ENCODE measurements at regions not wholly inside any gene's neighbourhood (a gene's known extent, or its start where the extent isn't known, plus 50 kb on each side); places are given as distances from the start of the nearest gene placed in this dataset.

DNA sequence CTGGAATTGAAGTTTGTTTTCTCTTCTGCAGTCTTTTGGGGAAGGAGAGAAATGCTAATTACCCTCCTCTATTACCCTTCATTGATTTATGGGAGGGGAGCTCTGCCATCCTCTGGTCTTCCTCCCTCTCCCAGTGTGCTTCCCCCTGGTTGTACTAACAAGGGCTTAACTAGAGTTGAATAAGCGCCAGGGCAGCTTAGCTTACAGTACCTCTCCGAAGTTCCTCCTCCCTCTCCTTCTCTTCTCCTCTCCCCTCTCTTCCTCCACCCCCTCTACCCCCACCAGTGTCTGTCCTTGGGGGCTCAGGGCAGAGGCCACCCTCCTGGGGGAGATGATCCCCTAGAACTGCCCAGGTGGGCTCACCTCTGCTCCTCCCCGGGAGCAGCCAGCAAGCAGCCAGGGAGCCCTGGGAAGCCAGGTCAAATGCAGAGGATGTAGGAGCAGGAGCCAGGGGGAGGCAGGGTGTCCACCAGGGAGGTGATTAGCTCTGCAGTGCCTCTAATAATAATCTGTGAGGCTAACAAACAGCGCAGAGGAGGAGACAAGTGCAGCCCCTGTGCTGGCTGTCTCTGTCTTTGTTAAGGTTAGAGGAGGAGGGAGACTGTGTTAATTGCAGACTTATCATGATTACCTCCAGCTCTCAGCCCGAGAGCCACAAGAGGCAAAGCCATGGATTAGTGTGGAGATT lies 191.6 kb upstream of the CADM1 start:
- Histone ChIP-seq H3K27me3 (no peaks in the 10 kb centered on the region), H3K27ac (no peak overlapping the region), H3K36me3 (no peaks in the 10 kb centered on the region), H3K4me3 (no peak overlapping the region), H3K9me3 (no peaks in the 10 kb centered on the region), H3K4me1 (peaks cover 0 to 34% (median 12%) of the 10 kb centered on the region in 4 donors)
- DNase-seq (ENCODE audit: low spot score in 2 of 2), result no peak
- WGBS, 2 donors, result 69 to 73% methylated on average over 5 of the region's 5 CpGs
- TF ChIP-seq EP300 (IDR thresholded peaks at IDR 0.05) (no peak), POLR2A (IDR thresholded peaks at IDR 0.05) (no peak)
- TF ChIP-seq, protein P1, sequence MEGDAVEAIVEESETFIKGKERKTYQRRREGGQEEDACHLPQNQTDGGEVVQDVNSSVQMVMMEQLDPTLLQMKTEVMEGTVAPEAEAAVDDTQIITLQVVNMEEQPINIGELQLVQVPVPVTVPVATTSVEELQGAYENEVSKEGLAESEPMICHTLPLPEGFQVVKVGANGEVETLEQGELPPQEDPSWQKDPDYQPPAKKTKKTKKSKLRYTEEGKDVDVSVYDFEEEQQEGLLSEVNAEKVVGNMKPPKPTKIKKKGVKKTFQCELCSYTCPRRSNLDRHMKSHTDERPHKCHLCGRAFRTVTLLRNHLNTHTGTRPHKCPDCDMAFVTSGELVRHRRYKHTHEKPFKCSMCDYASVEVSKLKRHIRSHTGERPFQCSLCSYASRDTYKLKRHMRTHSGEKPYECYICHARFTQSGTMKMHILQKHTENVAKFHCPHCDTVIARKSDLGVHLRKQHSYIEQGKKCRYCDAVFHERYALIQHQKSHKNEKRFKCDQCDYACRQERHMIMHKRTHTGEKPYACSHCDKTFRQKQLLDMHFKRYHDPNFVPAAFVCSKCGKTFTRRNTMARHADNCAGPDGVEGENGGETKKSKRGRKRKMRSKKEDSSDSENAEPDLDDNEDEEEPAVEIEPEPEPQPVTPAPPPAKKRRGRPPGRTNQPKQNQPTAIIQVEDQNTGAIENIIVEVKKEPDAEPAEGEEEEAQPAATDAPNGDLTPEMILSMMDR (IDR thresholded peaks at IDR 0.05), result no peak

DNA sequence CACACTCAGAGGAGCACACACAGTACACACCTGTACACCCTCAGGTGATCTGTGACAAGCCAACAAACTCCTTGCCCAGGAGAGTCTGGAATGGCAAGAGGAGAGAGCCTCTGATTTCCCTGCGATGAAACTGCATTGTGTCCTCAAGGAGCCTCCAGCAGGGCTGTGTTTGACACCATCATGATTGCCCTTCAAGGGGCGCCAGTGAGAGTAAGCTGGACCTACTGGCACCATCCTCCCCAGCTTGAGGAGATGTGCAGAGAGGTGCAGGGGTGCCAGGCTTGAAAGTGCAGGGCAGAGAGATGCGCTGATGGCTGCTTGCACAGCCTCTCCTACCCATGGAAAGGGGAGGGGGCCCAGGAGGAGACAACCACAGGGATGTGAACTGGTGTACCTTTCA lies 188.8 kb upstream of the CADM1 start:
- DNase-seq (ENCODE audit: low spot score in 2 of 2), result no peak
- H3K9me3 ChIP-seq, result no peaks in the 10 kb centered on the region
- no peaks in the 10 kb centered on the region for H3K36me3 ChIP-seq
- 87 to 89% methylated on average over 3 of the region's 3 CpGs for WGBS, 2 donors
- H3K4me1 ChIP-seq, result peaks cover 0 to 13% (median 0%) of the 10 kb centered on the region in 4 donors
- H3K4me3 ChIP-seq, result no peak overlapping the region
- TF ChIP-seq POLR2A (IDR thresholded peaks at IDR 0.05), result no peak
- TF ChIP-seq EP300 (IDR thresholded peaks at IDR 0.05), result no peak
- TF ChIP-seq, protein P1 (IDR thresholded peaks at IDR 0.05), result no peak
- H3K27ac ChIP-seq, result no peak overlapping the region
- H3K27me3 ChIP-seq, result peaks cover 0 to 4% of the 10 kb centered on the region in 2 donors

DNA sequence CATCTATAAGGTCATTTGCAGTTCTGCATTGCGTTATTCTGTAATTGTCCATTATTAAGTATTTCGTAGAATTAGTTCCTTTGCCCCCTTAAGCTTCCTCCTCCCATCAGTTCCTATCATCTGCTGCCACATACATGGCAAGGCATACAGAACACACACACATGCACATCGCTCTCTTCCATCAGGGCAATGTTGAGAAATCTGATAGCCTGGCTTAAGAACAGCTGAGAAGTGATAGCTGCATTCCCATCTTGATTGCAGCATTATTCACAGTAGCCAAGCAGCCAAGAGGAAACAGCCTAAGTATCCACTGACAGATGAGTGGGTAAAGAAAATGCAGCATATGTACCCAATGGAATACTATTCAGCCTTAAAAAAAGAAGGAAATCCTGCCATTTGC lies 186.8 kb upstream of the CADM1 start:
- no peaks in the 10 kb centered on the region for H3K36me3 ChIP-seq
- TF ChIP-seq POLR2A (IDR thresholded peaks at IDR 0.05), result no peak
- TF ChIP-seq, protein P1 (IDR thresholded peaks at IDR 0.05), result no peak
- H3K9me3 ChIP-seq, result no peaks in the 10 kb centered on the region
- peaks cover 0 to 4% of the 10 kb centered on the region in 2 donors for H3K27me3 ChIP-seq
- H3K27ac ChIP-seq, result no peak overlapping the region
- H3K4me3 ChIP-seq, result no peak overlapping the region
- H3K4me1 ChIP-seq, result peaks cover 0 to 3% (median 0%) of the 10 kb centered on the region in 4 donors
- no peak for DNase-seq (ENCODE audit: low spot score in 2 of 2)
- 87 to 96% methylated on average over 3 of the region's 3 CpGs for WGBS, 2 donors

DNA sequence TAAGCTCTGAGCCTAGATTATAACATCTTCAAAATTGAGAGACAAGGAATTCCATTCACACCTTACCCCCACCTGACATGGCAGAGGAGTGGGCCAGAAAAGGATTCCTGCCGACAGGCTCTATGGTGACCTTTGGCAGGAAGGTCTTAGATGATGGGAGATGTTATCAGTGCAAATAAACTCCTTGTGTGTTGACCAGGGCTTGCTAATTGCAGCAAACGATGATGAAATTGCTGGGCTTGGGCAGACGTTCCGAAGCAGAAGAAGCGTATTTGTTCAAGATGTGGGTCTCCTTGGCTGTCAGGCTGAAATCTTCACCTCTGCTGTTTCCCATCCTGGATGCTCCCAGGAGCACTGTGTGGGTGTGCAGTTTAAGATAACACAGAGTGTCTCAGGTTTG lies 183.7 kb upstream of the CADM1 start:
- no peaks in the 10 kb centered on the region for H3K4me1 ChIP-seq
- H3K36me3 ChIP-seq, result no peaks in the 10 kb centered on the region
- no peaks in the 10 kb centered on the region for H3K9me3 ChIP-seq
- no peak for TF ChIP-seq EP300 (IDR thresholded peaks at IDR 0.05)
- no peak for TF ChIP-seq POLR2A (IDR thresholded peaks at IDR 0.05)
- TF ChIP-seq, protein P1 (IDR thresholded peaks at IDR 0.05), result no peak
- DNase-seq (ENCODE audit: low spot score in 2 of 2), result no peak
- 57 to 73% methylated on average over 5 of the region's 5 CpGs for WGBS, 2 donors
- peaks cover 0 to 4% of the 10 kb centered on the region in 2 donors for H3K27me3 ChIP-seq
- H3K4me3 ChIP-seq, result no peak overlapping the region
- no peak overlapping the region for H3K27ac ChIP-seq

DNA sequence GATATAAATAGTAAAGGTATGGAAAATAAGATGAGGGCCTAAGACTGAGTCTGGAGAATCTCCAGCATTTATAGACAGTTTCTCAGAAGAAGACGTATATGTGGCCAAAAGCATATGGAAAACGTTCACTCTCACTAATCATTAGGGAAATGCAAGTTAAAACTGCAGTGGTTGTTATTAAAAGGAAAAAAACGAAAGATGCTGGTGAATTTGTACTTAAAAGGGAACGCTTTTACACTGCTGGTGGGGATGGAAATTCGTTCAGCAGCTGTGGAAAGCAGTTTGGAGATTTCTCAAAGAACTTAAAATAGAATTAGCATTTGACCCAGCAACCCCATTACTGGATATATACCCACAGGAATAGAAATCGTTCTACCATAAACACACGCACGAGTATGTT lies 180.5 kb upstream of the CADM1 start:
- TF ChIP-seq POLR2A (IDR thresholded peaks at IDR 0.05) (no peak), EP300 (IDR thresholded peaks at IDR 0.05) (no peak)
- TF ChIP-seq, protein P1 (IDR thresholded peaks at IDR 0.05), result no peak
- DNase-seq (ENCODE audit: low spot score in 2 of 2), result no peak
- Histone ChIP-seq H3K27me3 (peaks cover 0 to 4% of the 10 kb centered on the region in 2 donors), H3K4me1 (no peaks in the 10 kb centered on the region), H3K9me3 (no peaks in the 10 kb centered on the region), H3K4me3 (no peak overlapping the region), H3K27ac (no peak overlapping the region), H3K36me3 (no peaks in the 10 kb centered on the region)
- 47 to 50% methylated on average over 8 of the region's 8 CpGs for WGBS, 2 donors
